H9 (cell line): ENCODE measurements at regions not wholly inside any gene's neighbourhood (a gene's known extent, or its start where the extent isn't known, plus 50 kb on each side); places are given as distances from the start of the nearest gene placed in this dataset.

Source experiments
- DNase-seq: peaks from one replicate; pipeline ENCODE4 v3.0.0-alpha.2; 2017
- H2AFZ ChIP-seq: one replicate; pipeline ENCODE4 v1.6.1; 2013; ENCODE audit warnings: mild to moderate bottlenecking, low read length, control low read depth, moderate library complexity
- H2AK5ac ChIP-seq: 2 replicates; pipeline ENCODE4 v1.6.1; 2013; ENCODE audit warnings: low read length, control low read depth, mixed read lengths; ENCODE audit not compliant: insufficient read length
- H2BK120ac ChIP-seq: one replicate; pipeline ENCODE4 v1.6.1; 2013; ENCODE audit warnings: low read depth, mild to moderate bottlenecking, low read length, control low read depth, inconsistent platforms; ENCODE audit not compliant: poor library complexity, severe bottlenecking
- H2BK12ac ChIP-seq: 2 replicates; pipeline ENCODE4 v1.6.1; 2013; ENCODE audit warnings: low read length, control low read depth, mixed read lengths, low read depth; ENCODE audit not compliant: insufficient read length
- H2BK15ac ChIP-seq: 2 replicates; pipeline ENCODE4 v1.6.1; 2013; ENCODE audit warnings: low read depth, low read length, control low read depth
- H2BK20ac ChIP-seq: one replicate; pipeline ENCODE4 v1.6.1; 2013; ENCODE audit warnings: low read depth, mild to moderate bottlenecking, low read length, control low read depth, inconsistent platforms; ENCODE audit not compliant: poor library complexity, severe bottlenecking
- H2BK5ac ChIP-seq: 2 replicates; pipeline ENCODE4 v1.6.1; 2013; ENCODE audit warnings: low read length, control low read depth, mixed read lengths; ENCODE audit not compliant: insufficient read length
- H3K14ac ChIP-seq: 2 replicates; pipeline ENCODE4 v1.6.1; 2013; ENCODE audit warnings: low read length, control low read depth; ENCODE audit not compliant: insufficient read depth
- H3K18ac ChIP-seq: 2 replicates; pipeline ENCODE4 v1.6.1; 2013; ENCODE audit warnings: low read depth, mild to moderate bottlenecking, mixed read lengths, low read length, control low read depth; ENCODE audit not compliant: insufficient read length
- H3K23ac ChIP-seq: 2 replicates; pipeline ENCODE4 v1.6.1; 2013; ENCODE audit warnings: low read length, control low read depth, mixed read lengths, low read depth; ENCODE audit not compliant: insufficient read length
- H3K23me2 ChIP-seq: 2 replicates; pipeline ENCODE4 v1.6.1; 2013; ENCODE audit warnings: low read depth, mild to moderate bottlenecking, mixed read lengths, low read length, control low read depth; ENCODE audit not compliant: insufficient read length, poor library complexity, severe bottlenecking
- H3K27ac ChIP-seq: 2 replicates; pipeline ENCODE4 v1.5.1; 2013; ENCODE audit warnings: low read length, control low read depth, mixed read lengths, low read depth; ENCODE audit not compliant: insufficient read length
- H3K27me3 ChIP-seq: 2 replicates; pipeline ENCODE4 v1.6.1; 2013; ENCODE audit warnings: low read length, control low read depth, inconsistent platforms; ENCODE audit not compliant: insufficient read depth
- H3K4ac ChIP-seq: 2 replicates; pipeline ENCODE4 v1.6.1; 2013; ENCODE audit warnings: low read depth, mild to moderate bottlenecking, control low read depth, inconsistent platforms, low read length, moderate library complexity
- H3K4me1 ChIP-seq: 2 replicates; pipeline ENCODE4 v1.6.1; 2013; ENCODE audit warnings: low read length, control low read depth, inconsistent platforms; ENCODE audit not compliant: insufficient read depth
- H3K4me2 ChIP-seq: 2 replicates; pipeline ENCODE4 v1.6.1; 2013; ENCODE audit warnings: low read length, control low read depth, mixed read lengths; ENCODE audit not compliant: insufficient read length, insufficient read depth
- H3K56ac ChIP-seq: 2 replicates; pipeline ENCODE4 v1.6.1; 2013; ENCODE audit warnings: low read depth, mild to moderate bottlenecking, mixed read lengths, low read length, control low read depth; ENCODE audit not compliant: insufficient read length
- H3K79me1 ChIP-seq: 2 replicates; pipeline ENCODE4 v1.6.1; 2013; ENCODE audit warnings: low read depth, mild to moderate bottlenecking, moderate library complexity, low read length, control low read depth, inconsistent platforms; ENCODE audit not compliant: insufficient read depth, poor library complexity, severe bottlenecking
- H3K79me2 ChIP-seq: 2 replicates; pipeline ENCODE4 v1.6.1; 2013; ENCODE audit warnings: low read length, control low read depth, inconsistent platforms; ENCODE audit not compliant: insufficient read depth
- H3K9ac ChIP-seq: 2 replicates; pipeline ENCODE4 v1.6.1; 2013; ENCODE audit warnings: low read length, control low read depth, mixed read lengths; ENCODE audit not compliant: insufficient read length; ENCODE audit errors: extremely low read depth
- H3K9me3 ChIP-seq: one replicate; pipeline ENCODE4 v1.6.1; 2013; ENCODE audit warnings: low read depth, low read length, inconsistent platforms; ENCODE audit not compliant: control insufficient read depth
- H3T11ph ChIP-seq: one replicate; pipeline ENCODE4 v1.6.1; 2013; ENCODE audit warnings: mild to moderate bottlenecking, low read length, control low read depth, inconsistent platforms
- H4K20me1 ChIP-seq: one replicate; pipeline ENCODE4 v1.6.1; 2013; ENCODE audit not compliant: control insufficient read depth, insufficient read length, insufficient read depth
- H4K5ac ChIP-seq: 2 replicates; pipeline ENCODE4 v1.6.1; 2013; ENCODE audit warnings: low read depth, mild to moderate bottlenecking, mixed read lengths, low read length, control low read depth; ENCODE audit not compliant: insufficient read length
- H4K8ac ChIP-seq: replicated peaks from 2 replicates; pipeline ENCODE4 v1.6.1; 2013; ENCODE audit warnings: low read length, control low read depth, mixed read lengths, low read depth; ENCODE audit not compliant: insufficient read length
- H4K91ac ChIP-seq: 2 replicates; pipeline ENCODE4 v1.6.1; 2013; ENCODE audit warnings: low read depth, mild to moderate bottlenecking, moderate library complexity, mixed read lengths, low read length, control low read depth; ENCODE audit not compliant: insufficient read length
- H3K27ac Mint-ChIP-seq, 3 experiments: 2 replicates in 2 of 3; 3 replicates in 1 of 3; pipeline ENCODE4 v1.8.0; 2020 to 2021; ENCODE audit warnings: mixed read lengths in 3 of 3, mild to moderate bottlenecking in 1 of 3, moderate library complexity in 1 of 3
- H3K27me3 Mint-ChIP-seq: 2 replicates; pipeline ENCODE4 v1.8.0; 2021; ENCODE audit warnings: low read depth, mild to moderate bottlenecking, moderate library complexity, mixed read lengths
- H3K36me3 Mint-ChIP-seq, 3 experiments: 2 replicates in 2 of 3; 3 replicates in 1 of 3; pipeline ENCODE4 v1.8.0; 2020 to 2021; ENCODE audit warnings: low read depth in 3 of 3, mixed read lengths in 3 of 3; ENCODE audit not compliant: insufficient read depth in 1 of 3
- H3K4me1 Mint-ChIP-seq, 2 experiments: 2 replicates each; pipeline ENCODE4 v1.8.0; 2020; ENCODE audit warnings: mixed read lengths in 2 of 2
- H3K4me3 Mint-ChIP-seq, 2 experiments: 2 replicates in 1 of 2; 3 replicates in 1 of 2; pipeline ENCODE4 v1.8.0; 2020 to 2021; ENCODE audit warnings: mild to moderate bottlenecking in 2 of 2, mixed read lengths in 2 of 2, moderate library complexity in 1 of 2
- H3K9me3 Mint-ChIP-seq, 2 experiments: 2 replicates in 1 of 2; 3 replicates in 1 of 2; pipeline ENCODE4 v1.8.0; 2020; ENCODE audit warnings: mild to moderate bottlenecking in 2 of 2, mixed read lengths in 2 of 2, moderate library complexity in 1 of 2
- WGBS: extraction: QIAGEN DNeasy Blood & Tissue Kit; methylation state at CpG from one replicate; pipeline ENCODE4 v1.1.7; 2013; ENCODE audit warnings: missing lambda C conversion rate, low lambda C conversion rate, mixed read lengths; ENCODE audit not compliant: insufficient read length; ENCODE audit errors: extremely low coverage; 5-methylcytosine and 5-hydroxymethylcytosine counted together
- TF ChIP-seq, protein P1 (sequence below): fragments of 200-600 bp; sonication (generic); conservative IDR thresholded peaks from 3 replicates; pipeline ENCODE4 v1.8.0; 2021; ENCODE audit warnings: antibody characterized with exemption, mild to moderate bottlenecking

DNA sequence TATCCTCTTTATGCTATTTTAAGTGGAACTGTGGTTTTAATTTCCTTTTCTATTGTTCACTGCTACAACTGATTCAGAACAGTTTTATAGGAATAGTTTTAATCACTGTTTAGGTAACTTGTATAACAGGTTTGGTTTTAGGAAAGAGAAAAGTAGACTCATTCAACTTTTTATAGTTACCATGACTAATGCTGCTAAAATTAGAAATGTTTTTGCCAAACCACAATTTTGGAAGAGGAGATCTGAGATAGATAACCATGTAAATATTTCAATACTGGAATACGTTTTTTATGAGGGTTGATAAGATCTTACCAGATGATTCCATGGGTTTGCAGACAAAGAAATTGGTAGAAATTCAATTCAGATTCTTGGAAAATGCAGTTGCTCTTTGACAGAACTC lies 404.6 kb upstream of the ARRDC3 start:
- no peak overlapping the region for H2BK12ac ChIP-seq
- Mint-ChIP-seq H3K9me3 (peaks cover 0 to 5% of the 10 kb centered on the region in 2 experiments; a peak in 2 of 5 replicates), H3K4me3 (no peak overlapping the region), H3K27me3 (no peaks in the 10 kb centered on the region), H3K36me3 (no peaks in the 10 kb centered on the region), H3K27ac (no peak overlapping the region), H3K4me1 (peaks cover 10 to 15% of the 10 kb centered on the region in 2 experiments)
- H2BK20ac ChIP-seq = no peak overlapping the region
- no peaks in the 10 kb centered on the region for H3K23me2 ChIP-seq
- H3K4me2 ChIP-seq = no peak overlapping the region
- H3K4ac ChIP-seq = no peak overlapping the region
- no peak overlapping the region for H2AK5ac ChIP-seq
- no peaks in the 10 kb centered on the region for H3K79me2 ChIP-seq
- H3T11ph ChIP-seq = no peak overlapping the region
- H2BK120ac ChIP-seq = no peak overlapping the region
- no peaks in the 10 kb centered on the region for H3K79me1 ChIP-seq
- no peak overlapping the region for H4K5ac ChIP-seq
- peaks cover 2% of the 10 kb centered on the region; the same call in 1 of the 2 replicates for H3K4me1 ChIP-seq
- no peak overlapping the region for H2AFZ ChIP-seq
- no peak overlapping the region for H2BK15ac ChIP-seq
- H4K8ac ChIP-seq = no peak overlapping the region
- no peaks in the 10 kb centered on the region for H4K20me1 ChIP-seq
- H3K18ac ChIP-seq = no peak overlapping the region
- no peaks in the 10 kb centered on the region for H3K9me3 ChIP-seq
- H3K27me3 ChIP-seq = no peaks in the 10 kb centered on the region
- H3K56ac ChIP-seq = no peak overlapping the region
- no peak overlapping the region for H4K91ac ChIP-seq
- H3K14ac ChIP-seq = no peak overlapping the region
- DNase-seq = no peak
- no peak overlapping the region for H3K9ac ChIP-seq
- no CpG with 5 or more reads among the region's 1 CpG for WGBS
- H3K27ac ChIP-seq = no peak overlapping the region
- no peak overlapping the region for H2BK5ac ChIP-seq
- TF ChIP-seq, protein P1, sequence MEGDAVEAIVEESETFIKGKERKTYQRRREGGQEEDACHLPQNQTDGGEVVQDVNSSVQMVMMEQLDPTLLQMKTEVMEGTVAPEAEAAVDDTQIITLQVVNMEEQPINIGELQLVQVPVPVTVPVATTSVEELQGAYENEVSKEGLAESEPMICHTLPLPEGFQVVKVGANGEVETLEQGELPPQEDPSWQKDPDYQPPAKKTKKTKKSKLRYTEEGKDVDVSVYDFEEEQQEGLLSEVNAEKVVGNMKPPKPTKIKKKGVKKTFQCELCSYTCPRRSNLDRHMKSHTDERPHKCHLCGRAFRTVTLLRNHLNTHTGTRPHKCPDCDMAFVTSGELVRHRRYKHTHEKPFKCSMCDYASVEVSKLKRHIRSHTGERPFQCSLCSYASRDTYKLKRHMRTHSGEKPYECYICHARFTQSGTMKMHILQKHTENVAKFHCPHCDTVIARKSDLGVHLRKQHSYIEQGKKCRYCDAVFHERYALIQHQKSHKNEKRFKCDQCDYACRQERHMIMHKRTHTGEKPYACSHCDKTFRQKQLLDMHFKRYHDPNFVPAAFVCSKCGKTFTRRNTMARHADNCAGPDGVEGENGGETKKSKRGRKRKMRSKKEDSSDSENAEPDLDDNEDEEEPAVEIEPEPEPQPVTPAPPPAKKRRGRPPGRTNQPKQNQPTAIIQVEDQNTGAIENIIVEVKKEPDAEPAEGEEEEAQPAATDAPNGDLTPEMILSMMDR = no peak
- no peak overlapping the region for H3K23ac ChIP-seq
